Uterus (tissue), 2 donors: ENCODE measurements at regions not wholly inside any gene's neighbourhood (a gene's known extent, or its start where the extent isn't known, plus 50 kb on each side); places are given as distances from the start of the nearest gene placed in this dataset.

Experiments used
- POLR2A ChIP-seq, 2 donors: fragments of 450-650 bp; IDR thresholded peaks; one replicate each; pipeline ENCODE4 v1.6.1; 2016; ENCODE audit warnings: antibody characterized with exemption in 2 of 2, mild to moderate bottlenecking in 1 of 2, moderate library complexity in 1 of 2
- TF ChIP-seq, protein P1 (sequence below), 4 experiments: fragments of 200-600 bp in 2 of 4; fragments of 450-650 bp in 2 of 4; sonication (generic) in 2 of 4; IDR thresholded peaks; one replicate each; pipeline ENCODE4 v1.5.1; 2016 to 2019; ENCODE audit warnings: antibody characterized with exemption in 4 of 4, mild to moderate bottlenecking in 2 of 4, moderate library complexity in 1 of 4

DNA sequence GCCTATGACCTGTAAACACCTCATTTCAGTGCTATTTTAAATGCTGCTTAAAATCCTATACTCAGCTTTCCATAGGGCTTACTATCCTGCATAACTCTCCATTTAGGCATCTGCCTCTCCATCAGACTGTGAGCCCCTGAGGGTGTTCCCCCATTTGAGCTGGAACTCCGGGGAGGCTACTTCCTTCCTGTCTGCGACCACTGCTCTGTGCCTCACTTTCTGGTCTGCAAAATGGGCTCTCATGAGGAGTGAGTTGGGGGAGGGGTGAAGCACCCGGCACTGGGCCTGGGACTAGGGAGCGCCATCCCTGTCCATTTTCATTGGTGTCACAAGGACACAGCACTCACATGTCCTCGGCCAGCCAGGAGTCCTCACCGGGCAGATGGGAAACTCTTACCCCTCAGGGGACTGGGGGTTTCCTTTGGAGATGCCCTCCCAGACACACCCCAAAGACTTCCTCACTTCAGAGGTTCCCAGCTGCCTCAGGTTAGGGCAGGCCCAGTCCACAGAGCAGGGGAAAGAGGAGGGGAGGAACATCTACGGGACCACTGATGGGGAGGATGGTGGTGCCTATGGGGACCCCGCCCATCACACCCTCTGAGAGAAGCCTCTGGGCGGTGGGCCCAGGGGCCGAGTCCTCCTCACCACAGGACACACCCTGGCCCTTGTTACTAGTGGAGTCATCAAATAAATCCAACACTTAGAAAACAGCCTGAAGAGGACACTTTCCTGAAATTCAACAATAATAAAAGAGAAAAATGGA, 134.9 kb downstream of the MATN1 start:
- TF ChIP-seq, protein P1, sequence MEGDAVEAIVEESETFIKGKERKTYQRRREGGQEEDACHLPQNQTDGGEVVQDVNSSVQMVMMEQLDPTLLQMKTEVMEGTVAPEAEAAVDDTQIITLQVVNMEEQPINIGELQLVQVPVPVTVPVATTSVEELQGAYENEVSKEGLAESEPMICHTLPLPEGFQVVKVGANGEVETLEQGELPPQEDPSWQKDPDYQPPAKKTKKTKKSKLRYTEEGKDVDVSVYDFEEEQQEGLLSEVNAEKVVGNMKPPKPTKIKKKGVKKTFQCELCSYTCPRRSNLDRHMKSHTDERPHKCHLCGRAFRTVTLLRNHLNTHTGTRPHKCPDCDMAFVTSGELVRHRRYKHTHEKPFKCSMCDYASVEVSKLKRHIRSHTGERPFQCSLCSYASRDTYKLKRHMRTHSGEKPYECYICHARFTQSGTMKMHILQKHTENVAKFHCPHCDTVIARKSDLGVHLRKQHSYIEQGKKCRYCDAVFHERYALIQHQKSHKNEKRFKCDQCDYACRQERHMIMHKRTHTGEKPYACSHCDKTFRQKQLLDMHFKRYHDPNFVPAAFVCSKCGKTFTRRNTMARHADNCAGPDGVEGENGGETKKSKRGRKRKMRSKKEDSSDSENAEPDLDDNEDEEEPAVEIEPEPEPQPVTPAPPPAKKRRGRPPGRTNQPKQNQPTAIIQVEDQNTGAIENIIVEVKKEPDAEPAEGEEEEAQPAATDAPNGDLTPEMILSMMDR (IDR thresholded peaks at IDR 0.05): no peak
- TF ChIP-seq POLR2A (IDR thresholded peaks at IDR 0.05): no peak
